Erythroblast (primary cell): ENCODE measurements at regions not wholly inside any gene's neighbourhood (a gene's known extent, or its start where the extent isn't known, plus 50 kb on each side); places are given as distances from the start of the nearest gene placed in this dataset.
"Not testable (repeated sequence)": the region's sequence is repeated elsewhere in the genome, so short reads cannot be mapped to it uniquely, and the experiment has no call there.

Source experiments
- GATA1 ChIP-seq: IDR thresholded peaks from 2 replicates; pipeline ENCODE4 v1.6.1; 2011; ENCODE audit warnings: low read depth, mild to moderate bottlenecking, control low read depth, low read length, moderate library complexity
- POLR2A ChIP-seq: IDR thresholded peaks from 2 replicates; pipeline ENCODE4 v1.6.1; 2011; ENCODE audit warnings: mild to moderate bottlenecking, low read length

DNA sequence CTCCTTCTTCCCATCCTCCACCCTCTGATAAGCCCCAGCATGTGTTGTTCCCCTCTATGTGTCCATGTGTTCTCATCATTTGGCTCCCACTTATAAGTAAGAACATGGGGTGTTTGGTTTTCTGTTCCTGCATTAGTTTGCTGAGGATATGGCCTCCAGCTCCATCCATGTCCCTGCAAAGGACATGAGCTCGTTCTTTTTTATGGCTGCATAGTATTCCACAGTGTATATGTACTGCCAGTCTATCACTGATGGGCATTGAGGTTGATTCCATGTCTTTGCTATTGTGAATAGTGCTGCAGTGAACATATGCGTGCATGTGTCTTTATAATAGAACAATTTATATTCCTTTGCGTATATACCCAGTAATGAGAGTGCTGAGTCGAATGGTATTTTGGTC, 62.8 kb upstream of the IFFO2 start:
- TF ChIP-seq POLR2A, GATA1: not testable (repeated sequence)
